SU-DHL-6 (cell line): ENCODE measurements at regions not wholly inside any gene's neighbourhood (a gene's known extent, or its start where the extent isn't known, plus 50 kb on each side); places are given as distances from the start of the nearest gene placed in this dataset.

Experiments used
- EZH2phosphoT487 ChIP-seq: fragments of 200-600 bp; sonication (generic), shearing (Covaris generic); conservative IDR thresholded peaks from 2 replicates; pipeline ENCODE4 v1.6.1; 2018; ENCODE audit warnings: mild to moderate bottlenecking, antibody characterized with exemption, low read length, moderate library complexity, mixed read lengths
- TF ChIP-seq, protein P1 (sequence below): fragments of 200-600 bp; sonication (generic); IDR thresholded peaks from one replicate; pipeline ENCODE4 v1.5.1; 2017; ENCODE audit warnings: antibody characterized with exemption, mild to moderate bottlenecking, low read length, moderate library complexity; ENCODE audit not compliant: insufficient read depth, poor library complexity, severe bottlenecking

DNA sequence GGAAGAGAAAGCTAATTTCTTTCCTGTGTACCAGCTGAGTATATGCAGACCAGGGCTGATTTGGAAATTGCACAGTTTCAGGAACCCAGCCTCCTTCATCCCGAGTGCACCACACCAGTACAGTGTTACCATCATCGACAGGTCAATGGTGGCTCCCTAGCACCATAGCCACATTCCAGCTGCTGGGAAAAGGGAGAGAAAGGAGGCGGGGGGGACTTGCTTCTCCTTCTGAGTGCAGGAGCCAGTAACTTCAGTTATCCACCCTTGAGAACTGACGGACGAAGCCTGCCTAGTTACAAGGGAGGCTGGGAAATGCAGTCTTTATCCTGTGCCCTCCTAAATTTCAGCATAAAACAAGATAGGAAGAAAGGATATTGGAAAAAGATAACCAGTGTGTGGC is 129.7 kb upstream of the PRICKLE2 start:
- TF ChIP-seq, protein P1, sequence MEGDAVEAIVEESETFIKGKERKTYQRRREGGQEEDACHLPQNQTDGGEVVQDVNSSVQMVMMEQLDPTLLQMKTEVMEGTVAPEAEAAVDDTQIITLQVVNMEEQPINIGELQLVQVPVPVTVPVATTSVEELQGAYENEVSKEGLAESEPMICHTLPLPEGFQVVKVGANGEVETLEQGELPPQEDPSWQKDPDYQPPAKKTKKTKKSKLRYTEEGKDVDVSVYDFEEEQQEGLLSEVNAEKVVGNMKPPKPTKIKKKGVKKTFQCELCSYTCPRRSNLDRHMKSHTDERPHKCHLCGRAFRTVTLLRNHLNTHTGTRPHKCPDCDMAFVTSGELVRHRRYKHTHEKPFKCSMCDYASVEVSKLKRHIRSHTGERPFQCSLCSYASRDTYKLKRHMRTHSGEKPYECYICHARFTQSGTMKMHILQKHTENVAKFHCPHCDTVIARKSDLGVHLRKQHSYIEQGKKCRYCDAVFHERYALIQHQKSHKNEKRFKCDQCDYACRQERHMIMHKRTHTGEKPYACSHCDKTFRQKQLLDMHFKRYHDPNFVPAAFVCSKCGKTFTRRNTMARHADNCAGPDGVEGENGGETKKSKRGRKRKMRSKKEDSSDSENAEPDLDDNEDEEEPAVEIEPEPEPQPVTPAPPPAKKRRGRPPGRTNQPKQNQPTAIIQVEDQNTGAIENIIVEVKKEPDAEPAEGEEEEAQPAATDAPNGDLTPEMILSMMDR = no peak
- no peak for TF ChIP-seq EZH2phosphoT487
